H1 (cell line): ENCODE measurements at regions not wholly inside any gene's neighbourhood (a gene's known extent, or its start where the extent isn't known, plus 50 kb on each side); places are given as distances from the start of the nearest gene placed in this dataset.

Source experiments
- CTCF ChIA-PET: fragments of 300-600 bp; sonication (Branson Sonifier 250); formaldehyde crosslinking; loops from one replicate; lab custom pipeline; 2021; ENCODE audit not compliant: partially characterized antibody; lab: Charles Lee
- POLR2A ChIA-PET: fragments of 300-600 bp; sonication (Branson Sonifier 250); formaldehyde crosslinking; loops from one replicate; lab custom pipeline; 2021; ENCODE audit warnings: inconsistent platforms; ENCODE audit not compliant: partially characterized antibody; lab: Charles Lee
- DNase-seq, 2 experiments: peaks; one replicate each; pipeline versions ENCODE4 v3.0.0 to v3.0.0-alpha.2; 2010 to 2022; ENCODE audit warnings: low spot score in 2 of 2, low read depth in 1 of 2, mixed read lengths in 1 of 2
- FAIRE-seq: peaks from 2 replicates; lab custom pipeline; 2011; peaks lifted over from hg19 to GRCh38; lab: Jason Lieb, UNC
- H2AFZ ChIP-seq: 2 replicates; pipeline ENCODE4 v1.8.1; 2012; ENCODE audit warnings: low read length, inconsistent platforms
- H2AK5ac ChIP-seq: 2 replicates; pipeline ENCODE4 v1.6.1; 2013; ENCODE audit warnings: low read depth, low read length
- H2BK120ac ChIP-seq: replicated peaks from 2 replicates; pipeline ENCODE3; 2013; ENCODE audit warnings: low read depth, low read length, inconsistent platforms
- H2BK12ac ChIP-seq: 2 replicates; pipeline ENCODE4 v1.6.1; 2013; ENCODE audit warnings: low read depth, low read length
- H2BK15ac ChIP-seq: 2 replicates; pipeline ENCODE4 v1.6.1; 2013; ENCODE audit warnings: low read length
- H2BK20ac ChIP-seq: 2 replicates; pipeline ENCODE4 v1.6.1; 2013; ENCODE audit warnings: low read length
- H2BK5ac ChIP-seq: 2 replicates; pipeline ENCODE4 v1.6.1; 2013; ENCODE audit warnings: low read depth, low read length
- H3K14ac ChIP-seq: 2 replicates; pipeline ENCODE4 v1.6.1; 2013; ENCODE audit warnings: inconsistent platforms; ENCODE audit not compliant: insufficient read length
- H3K18ac ChIP-seq: 2 replicates; pipeline ENCODE4 v1.6.1; 2013; ENCODE audit warnings: low read length; ENCODE audit errors: extremely low read depth
- H3K23ac ChIP-seq: 2 replicates; pipeline ENCODE4 v1.6.1; 2013; ENCODE audit warnings: inconsistent platforms; ENCODE audit not compliant: insufficient read length
- H3K23me2 ChIP-seq: 2 replicates; pipeline ENCODE4 v1.6.1; 2013; ENCODE audit warnings: low read depth, low read length
- H3K27ac ChIP-seq: 2 replicates; pipeline ENCODE4 v1.6.1; 2011; ENCODE audit warnings: low read depth, low read length, inconsistent platforms
- H3K27me3 ChIP-seq, 4 experiments: replicated peaks in 1 of 4; 1 replicate in 1 of 4; 2 replicates in 3 of 4; pipeline versions ENCODE4 v1.6.1 to v1.8.1; 2011 to 2013; ENCODE audit warnings: low read length in 3 of 4, mild to moderate bottlenecking in 3 of 4, inconsistent platforms in 2 of 4, mixed read lengths in 2 of 4, moderate library complexity in 1 of 4; ENCODE audit not compliant: control insufficient read depth in 3 of 4, insufficient read depth in 3 of 4; ENCODE audit errors: extremely low read depth in 1 of 4
- H3K36me3 ChIP-seq, 4 experiments: 2 replicates each; pipeline versions ENCODE4 v1.6.1 to v1.8.1; 2011 to 2013; ENCODE audit warnings: mild to moderate bottlenecking in 4 of 4, low read length in 3 of 4, moderate library complexity in 2 of 4, control low read depth in 1 of 4, inconsistent platforms in 1 of 4; ENCODE audit not compliant: insufficient read depth in 4 of 4, control insufficient read depth in 2 of 4
- H3K4ac ChIP-seq: replicated peaks from 2 replicates; pipeline ENCODE3; 2013; ENCODE audit warnings: low read length, low read depth, mixed read lengths, inconsistent platforms; ENCODE audit not compliant: insufficient read length
- H3K4me1 ChIP-seq, 4 experiments: replicated peaks in 1 of 4; 1 replicate in 1 of 4; 2 replicates in 3 of 4; pipeline versions ENCODE4 v1.6.1 to v1.8.1; 2011 to 2013; ENCODE audit warnings: low read length in 3 of 4, inconsistent platforms in 2 of 4, mixed read lengths in 1 of 4; ENCODE audit not compliant: insufficient read depth in 4 of 4, control insufficient read depth in 3 of 4
- H3K4me2 ChIP-seq, 2 experiments: 2 replicates each; pipeline versions ENCODE4 v1.6.1 to v1.8.1; 2011 to 2013; ENCODE audit warnings: low read depth in 2 of 2, low read length in 2 of 2, control low read depth in 1 of 2, inconsistent platforms in 1 of 2, mild to moderate bottlenecking in 1 of 2; ENCODE audit not compliant: insufficient read depth in 1 of 2
- H3K4me3 ChIP-seq, 4 experiments: fragments of 200-600, 300-600 bp in 1 of 4; sonication (generic), shearing (Covaris generic), sonication (Bioruptor Twin) in 1 of 4; 2 replicates each; pipeline versions ENCODE4 v1.5.1 to v1.8.1; 2011 to 2016; ENCODE audit warnings: low read length in 4 of 4, low read depth in 3 of 4, control low read depth in 2 of 4, inconsistent platforms in 2 of 4, mild to moderate bottlenecking in 2 of 4, mixed read lengths in 1 of 4, moderate library complexity in 1 of 4; ENCODE audit not compliant: insufficient read depth in 2 of 4; ENCODE audit errors: extremely low read depth in 1 of 4
- H3K56ac ChIP-seq: replicated peaks from 2 replicates; pipeline ENCODE3; 2013; ENCODE audit warnings: low read depth, mild to moderate bottlenecking, mixed read lengths, low read length, inconsistent platforms; ENCODE audit not compliant: insufficient read length
- H3K79me1 ChIP-seq: 2 replicates; pipeline ENCODE4 v1.6.1; 2013; ENCODE audit warnings: low read depth, low read length, control low read depth
- H3K79me2 ChIP-seq, 2 experiments: 2 replicates each; pipeline versions ENCODE4 v1.6.1 to v1.8.1; 2012 to 2013; ENCODE audit warnings: low read length in 2 of 2, mild to moderate bottlenecking in 2 of 2, inconsistent platforms in 1 of 2; ENCODE audit not compliant: insufficient read depth in 2 of 2, control insufficient read depth in 1 of 2
- H3K9ac ChIP-seq, 4 experiments: replicated peaks in 1 of 4; 1 replicate in 1 of 4; 2 replicates in 3 of 4; pipeline versions ENCODE4 v1.6.1 to v1.8.1; 2011 to 2013; ENCODE audit warnings: low read depth in 3 of 4, low read length in 3 of 4, control low read depth in 2 of 4, mild to moderate bottlenecking in 2 of 4, moderate library complexity in 2 of 4, inconsistent platforms in 1 of 4; ENCODE audit errors: extremely low read depth in 1 of 4
- H3K9me3 ChIP-seq, 2 experiments: 2 replicates each; pipeline versions ENCODE4 v1.6.1 to v1.8.1; 2012 to 2013; ENCODE audit warnings: mild to moderate bottlenecking in 2 of 2, moderate library complexity in 2 of 2, control low read depth in 1 of 2, inconsistent platforms in 1 of 2, low read depth in 1 of 2, low read length in 1 of 2, mixed read lengths in 1 of 2; ENCODE audit not compliant: insufficient read depth in 2 of 2
- H4K20me1 ChIP-seq, 2 experiments: replicated peaks in 1 of 2; 2 replicates each; pipeline versions ENCODE3 to v1.8.1; 2011 to 2013; ENCODE audit warnings: inconsistent platforms in 2 of 2, low read length in 2 of 2, mild to moderate bottlenecking in 1 of 2; ENCODE audit not compliant: insufficient read depth in 2 of 2, control insufficient read depth in 1 of 2
- H4K5ac ChIP-seq: 2 replicates; pipeline ENCODE4 v1.6.1; 2013; ENCODE audit warnings: low read length, low read depth, mixed read lengths, inconsistent platforms; ENCODE audit not compliant: insufficient read length
- H4K8ac ChIP-seq: 2 replicates; pipeline ENCODE4 v1.8.0; 2013; ENCODE audit warnings: mild to moderate bottlenecking, moderate library complexity, low read length, inconsistent platforms; ENCODE audit not compliant: insufficient read depth; ENCODE audit errors: extremely low read depth
- H4K91ac ChIP-seq: replicated peaks from 2 replicates; pipeline ENCODE3; 2013; ENCODE audit warnings: low read length, mixed read lengths, inconsistent platforms; ENCODE audit not compliant: insufficient read length
- BCL11A ChIP-seq, 2 experiments: IDR thresholded peaks; one replicate each; pipeline ENCODE4 v1.6.1; 2011; ENCODE audit warnings: low read depth in 2 of 2, low read length in 2 of 2, mild to moderate bottlenecking in 2 of 2
- BRCA1 ChIP-seq: IDR thresholded peaks from 2 replicates; pipeline ENCODE4 v1.6.1; 2012; ENCODE audit warnings: low read depth, low read length, improper control_type of control experiment
- CBX5 ChIP-seq: fragments of 300-800, 300-1000 bp; sonication (generic); IDR thresholded peaks from 2 replicates; pipeline ENCODE4 v1.7.1; 2016; ENCODE audit warnings: antibody characterized with exemption, low read length, low read depth
- GTF2F1 ChIP-seq: IDR thresholded peaks from 2 replicates; pipeline ENCODE4 v1.6.1; 2012; ENCODE audit warnings: low read depth, low read length, improper control_type of control experiment, borderline replicate concordance
- NRF1 ChIP-seq: IDR thresholded peaks from 2 replicates; pipeline ENCODE4 v1.6.1; 2011; ENCODE audit warnings: mild to moderate bottlenecking, low read depth, low read length, improper control_type of control experiment
- RAD21 ChIP-seq, 2 experiments: IDR thresholded peaks in 1 of 2; conservative IDR thresholded peaks in 1 of 2; 2 replicates each; pipeline ENCODE4 v1.6.1; 2011; ENCODE audit warnings: low read depth in 2 of 2, low read length in 2 of 2, improper control_type of control experiment in 1 of 2, inconsistent platforms in 1 of 2, mild to moderate bottlenecking in 1 of 2, moderate library complexity in 1 of 2
- RBBP5 ChIP-seq: IDR thresholded peaks from 2 replicates; pipeline ENCODE4 v1.7.1; 2012; ENCODE audit warnings: low read depth, mild to moderate bottlenecking, inconsistent platforms, low read length, moderate library complexity, borderline replicate concordance
- RNF2 ChIP-seq: fragments of 200-900, 300-1000 bp; sonication (generic); IDR thresholded peaks from 2 replicates; pipeline ENCODE4 v1.7.1; 2016; ENCODE audit warnings: borderline replicate concordance, low read depth, mild to moderate bottlenecking, antibody characterized with exemption, low read length; ENCODE audit not compliant: poor library complexity, severe bottlenecking; ENCODE audit errors: missing control alignments
- TAF1 ChIP-seq: IDR thresholded peaks from 2 replicates; pipeline ENCODE4 v1.6.1; 2011; ENCODE audit warnings: mild to moderate bottlenecking, low read depth, low read length
- WGBS, 2 experiments: shearing (Covaris generic) in 1 of 2; methylation state at CpG; one replicate each; pipeline versions ENCODE4 v1.1.6 to v1.1.7; 2013 to 2015; ENCODE audit warnings: low lambda C conversion rate in 2 of 2, mixed read lengths in 2 of 2, inconsistent platforms in 1 of 2, low coverage in 1 of 2, missing lambda C conversion rate in 1 of 2; ENCODE audit not compliant: insufficient replicate concordance in 2 of 2, insufficient coverage in 1 of 2, insufficient read length in 1 of 2; ENCODE audit errors: extremely low coverage in 1 of 2, missing lambda C conversion rate in 1 of 2; 5-methylcytosine and 5-hydroxymethylcytosine counted together
- TF ChIP-seq, protein P1 (sequence below): IDR thresholded peaks from 2 replicates; pipeline ENCODE4 v1.6.1; 2012; ENCODE audit warnings: inconsistent platforms

GRCh38 chr2:49656853-49657252, 502.5 kb upstream of the FSHR start:
- Histone ChIP-seq H2BK15ac (no peak overlapping the region), H3K9ac (no peak overlapping the region), H2BK12ac (no peak overlapping the region), H4K20me1 (no peaks in the 10 kb centered on the region), H3K4me2 (no peak overlapping the region), H3K27me3 (no peaks in the 10 kb centered on the region), H3K4ac (no peak overlapping the region), H2AK5ac (no peak overlapping the region), H3K14ac (no peak overlapping the region), H3K79me2 (no peaks in the 10 kb centered on the region), H2BK5ac (no peak overlapping the region), H2BK120ac (no peak overlapping the region), H3K79me1 (no peaks in the 10 kb centered on the region), H3K9me3 (no peaks in the 10 kb centered on the region), H3K4me3 (no peak overlapping the region), H2BK20ac (no peak overlapping the region), H3K27ac (no peak overlapping the region), H3K56ac (no peak overlapping the region), H3K23ac (no peak overlapping the region), H3K18ac (no peak overlapping the region), H3K4me1 (no peaks in the 10 kb centered on the region), H3K23me2 (no peaks in the 10 kb centered on the region), H4K5ac (no peak overlapping the region), H3K36me3 (no peaks in the 10 kb centered on the region), H4K8ac (no peak overlapping the region), H4K91ac (no peak overlapping the region), H2AFZ (no peak overlapping the region)
- FAIRE-seq (no peak), DNase-seq (no peak)
- WGBS, 2 experiments: 88% methylated on average over 3 of the region's 3 CpGs; no CpG with 5 or more reads in 1 of the 2 experiments
- ChIA-PET CTCF (interaction anchor here (1.1 to 1.2 kb wide), 2 partner anchors 10 to 34 kb away, joined by 3 to 4 read pairs; no protein-coding TSS in a partner anchor), POLR2A (no interaction called here)
- TF ChIP-seq NRF1: no peak
- TF ChIP-seq CBX5: no peak
- TF ChIP-seq RNF2: no peak
- no peak for TF ChIP-seq TAF1
- TF ChIP-seq, protein P1, sequence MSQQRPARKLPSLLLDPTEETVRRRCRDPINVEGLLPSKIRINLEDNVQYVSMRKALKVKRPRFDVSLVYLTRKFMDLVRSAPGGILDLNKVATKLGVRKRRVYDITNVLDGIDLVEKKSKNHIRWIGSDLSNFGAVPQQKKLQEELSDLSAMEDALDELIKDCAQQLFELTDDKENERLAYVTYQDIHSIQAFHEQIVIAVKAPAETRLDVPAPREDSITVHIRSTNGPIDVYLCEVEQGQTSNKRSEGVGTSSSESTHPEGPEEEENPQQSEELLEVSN: no peak
- TF ChIP-seq BRCA1: no peak
- no peak for TF ChIP-seq RBBP5
- no peak for TF ChIP-seq RAD21 (IDR thresholded peaks at IDR 0.05 in 1 of 2, conservative IDR thresholded peaks at IDR 0.05 in 1 of 2; ENCODE audit: low read depth in 2 of 2, low read length in 2 of 2)
- TF ChIP-seq GTF2F1: no peak
- no peak for TF ChIP-seq BCL11A (IDR thresholded peaks at IDR 0.05; ENCODE audit: low read depth in 2 of 2, low read length in 2 of 2)
